Esophagus muscularis mucosa (tissue), 4 donors: ENCODE measurements at regions not wholly inside any gene's neighbourhood (a gene's known extent, or its start where the extent isn't known, plus 50 kb on each side); places are given as distances from the start of the nearest gene placed in this dataset.

ENCODE experiments used
- DNase-seq: peaks from one replicate; pipeline ENCODE4 v3.0.0-alpha.2; 2017; ENCODE audit errors: extremely low spot score
- H3K27ac ChIP-seq, 4 donors: fragments of 200-600 bp; sonication (generic); replicated peaks in 1 of 4; 1 replicate in 3 of 4; 2 replicates in 1 of 4; pipeline ENCODE4 v1.5.1; 2016 to 2019; ENCODE audit warnings: mild to moderate bottlenecking in 1 of 4
- H3K27me3 ChIP-seq, 4 donors: fragments of 200-600 bp; sonication (generic); one replicate each; pipeline versions ENCODE4 v1.5.1 to v1.6.0; 2016 to 2019
- H3K36me3 ChIP-seq, 4 donors: fragments of 200-600 bp; sonication (generic); one replicate each; pipeline ENCODE4 v1.5.1; 2016 to 2019
- H3K4me1 ChIP-seq, 4 donors: fragments of 200-600 bp; sonication (generic); one replicate each; pipeline ENCODE4 v1.5.1; 2016 to 2019
- H3K4me3 ChIP-seq, 4 donors: fragments of 200-600 bp; sonication (generic); 1 replicate in 2 of 4; 2 replicates in 2 of 4; pipeline ENCODE4 v1.5.1; 2016 to 2019; ENCODE audit warnings: mild to moderate bottlenecking in 4 of 4, moderate library complexity in 1 of 4
- H3K9me3 ChIP-seq, 4 donors: fragments of 200-600 bp; sonication (generic); 1 replicate in 3 of 4; 2 replicates in 1 of 4; pipeline ENCODE4 v1.5.1; 2016 to 2019
- EP300 ChIP-seq: sonication (generic); formaldehyde crosslinking; IDR thresholded peaks from one replicate; pipeline ENCODE4 v1.6.1; 2017; ENCODE audit warnings: antibody characterized with exemption
- POLR2A ChIP-seq: fragments of 450-650 bp; IDR thresholded peaks from one replicate; pipeline ENCODE4 v1.6.1; 2017; ENCODE audit warnings: antibody characterized with exemption, moderate library complexity, mild to moderate bottlenecking, low read depth
- POLR2AphosphoS5 ChIP-seq, 2 donors: sonication (generic); formaldehyde crosslinking; IDR thresholded peaks; one replicate each; pipeline ENCODE4 v1.6.1; 2017; ENCODE audit warnings: antibody characterized with exemption in 2 of 2
- WGBS: methylation state at CpG from one replicate; pipeline ENCODE4 v1.1.5; 2018; 5-methylcytosine and 5-hydroxymethylcytosine counted together
- intact Hi-C: fragments of 100-400 bp; cut with DNase I; formaldehyde crosslinking; loops from one replicate; pipeline ENCODE4 v1.15.1; 2023
- TF ChIP-seq, protein P1 (sequence below), 3 experiments: fragments of 200-600 bp in 2 of 3; fragments of 450-650 bp in 1 of 3; sonication (generic) in 2 of 3; IDR thresholded peaks; one replicate each; pipeline ENCODE4 v1.5.1; 2017 to 2019; ENCODE audit warnings: antibody characterized with exemption in 3 of 3, mild to moderate bottlenecking in 2 of 3, moderate library complexity in 1 of 3

DNA sequence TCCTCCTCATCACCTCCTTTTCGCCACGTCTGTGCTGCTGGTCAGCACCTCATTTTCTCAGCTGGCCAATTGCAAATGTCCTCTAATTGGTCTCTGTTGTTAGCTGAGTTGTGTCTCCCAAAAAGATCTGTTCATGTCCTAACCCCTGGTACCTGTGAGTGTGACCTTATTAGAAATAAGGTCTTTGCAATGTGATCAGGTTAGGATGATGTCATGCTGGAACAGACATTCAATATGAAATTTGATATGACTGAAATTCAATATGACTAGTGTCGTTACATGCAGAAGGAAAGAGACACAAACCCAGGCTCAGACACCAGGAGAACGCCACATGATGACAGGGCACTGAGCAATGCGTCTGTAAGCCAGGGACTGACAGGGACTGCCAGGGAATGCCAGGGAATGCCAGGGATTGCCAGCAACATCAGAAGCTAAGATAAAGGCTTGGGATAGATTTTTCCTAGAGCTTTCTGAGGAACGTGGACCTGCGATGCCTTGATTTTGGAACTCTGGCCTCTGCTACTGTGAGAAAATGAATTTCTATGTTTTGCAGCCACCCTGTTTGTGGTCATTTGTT is 77.5 kb upstream of the CXCL12 start:
- DNase-seq = peak; percentile 39
- Histone ChIP-seq H3K4me1 (peaks cover 0 to 14% (median 0%) of the 10 kb centered on the region in 4 donors), H3K27me3 (no peaks in the 10 kb centered on the region), H3K9me3 (no peaks in the 10 kb centered on the region), H3K4me3 (no peak overlapping the region), H3K27ac (no peak overlapping the region), H3K36me3 (no peaks in the 10 kb centered on the region)
- intact Hi-C loops = no loop called here
- WGBS = 76% methylated on average over 7 of the region's 7 CpGs
- TF ChIP-seq EP300 (no peak), POLR2AphosphoS5 (IDR thresholded peaks at IDR 0.05) (no peak), POLR2A (no peak)
- TF ChIP-seq, protein P1, sequence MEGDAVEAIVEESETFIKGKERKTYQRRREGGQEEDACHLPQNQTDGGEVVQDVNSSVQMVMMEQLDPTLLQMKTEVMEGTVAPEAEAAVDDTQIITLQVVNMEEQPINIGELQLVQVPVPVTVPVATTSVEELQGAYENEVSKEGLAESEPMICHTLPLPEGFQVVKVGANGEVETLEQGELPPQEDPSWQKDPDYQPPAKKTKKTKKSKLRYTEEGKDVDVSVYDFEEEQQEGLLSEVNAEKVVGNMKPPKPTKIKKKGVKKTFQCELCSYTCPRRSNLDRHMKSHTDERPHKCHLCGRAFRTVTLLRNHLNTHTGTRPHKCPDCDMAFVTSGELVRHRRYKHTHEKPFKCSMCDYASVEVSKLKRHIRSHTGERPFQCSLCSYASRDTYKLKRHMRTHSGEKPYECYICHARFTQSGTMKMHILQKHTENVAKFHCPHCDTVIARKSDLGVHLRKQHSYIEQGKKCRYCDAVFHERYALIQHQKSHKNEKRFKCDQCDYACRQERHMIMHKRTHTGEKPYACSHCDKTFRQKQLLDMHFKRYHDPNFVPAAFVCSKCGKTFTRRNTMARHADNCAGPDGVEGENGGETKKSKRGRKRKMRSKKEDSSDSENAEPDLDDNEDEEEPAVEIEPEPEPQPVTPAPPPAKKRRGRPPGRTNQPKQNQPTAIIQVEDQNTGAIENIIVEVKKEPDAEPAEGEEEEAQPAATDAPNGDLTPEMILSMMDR (IDR thresholded peaks at IDR 0.05) = no peak

DNA sequence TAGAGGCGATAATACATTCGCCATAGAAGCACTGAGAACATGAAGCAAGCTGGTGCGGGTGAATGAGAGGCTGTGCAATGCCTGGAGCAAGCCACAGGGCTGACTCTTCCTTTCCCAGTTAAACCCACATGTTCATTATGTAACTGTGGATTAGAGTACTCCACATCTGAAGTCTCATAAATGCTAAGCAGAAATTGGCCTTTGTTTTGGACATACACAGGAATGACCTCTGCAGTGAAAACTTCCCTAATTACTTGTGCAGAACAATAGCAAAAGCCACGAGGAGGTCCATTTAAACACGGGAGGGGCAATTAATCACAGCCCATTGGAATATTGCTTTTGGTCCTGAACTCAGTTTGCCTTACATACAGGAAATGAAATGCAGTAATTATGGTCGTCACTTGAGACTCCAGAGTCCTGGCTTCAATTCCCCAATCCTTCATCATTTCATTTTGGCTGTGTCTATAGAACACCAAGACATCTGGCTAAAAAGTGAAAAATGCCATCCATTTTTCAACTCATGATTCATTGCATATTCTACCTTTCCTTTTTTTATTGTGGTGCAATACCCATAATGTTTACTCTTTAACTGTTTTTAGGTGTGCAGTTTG is 78.7 kb upstream of the CXCL12 start:
- peaks cover 0 to 14% (median 0%) of the 10 kb centered on the region in 4 donors for H3K4me1 ChIP-seq
- TF ChIP-seq, protein P1 (IDR thresholded peaks at IDR 0.05) = no peak
- TF ChIP-seq POLR2AphosphoS5 (IDR thresholded peaks at IDR 0.05) (no peak), EP300 (no peak), POLR2A (no peak)
- H3K27ac ChIP-seq = no peak overlapping the region
- no peaks in the 10 kb centered on the region for H3K9me3 ChIP-seq
- H3K4me3 ChIP-seq = no peak overlapping the region
- DNase-seq = peak; percentile 66
- intact Hi-C loops = no loop called here
- 58% methylated on average over 6 of the region's 6 CpGs for WGBS
- H3K27me3 ChIP-seq = peaks cover 0 to 6% (median 0%) of the 10 kb centered on the region in 4 donors
- H3K36me3 ChIP-seq = no peaks in the 10 kb centered on the region

DNA sequence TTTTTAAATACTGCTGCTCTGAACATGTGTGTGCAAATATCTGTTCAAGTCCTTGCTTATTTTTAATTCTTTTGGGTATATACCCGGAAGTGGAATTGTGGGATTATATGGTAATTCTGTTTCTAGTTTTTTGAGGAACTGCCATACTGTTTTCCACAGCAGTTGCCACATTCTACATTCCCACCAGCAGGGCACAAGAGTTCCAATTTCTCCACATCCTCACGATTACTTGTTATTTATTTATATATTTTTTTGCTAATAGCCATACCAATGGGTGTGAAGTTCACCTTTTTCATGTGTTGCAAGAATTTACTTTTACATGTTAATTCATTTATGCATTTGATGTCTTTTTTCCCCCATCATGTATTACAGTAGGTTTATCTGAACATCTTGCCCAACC is 79.6 kb upstream of the CXCL12 start:
- Histone ChIP-seq H3K4me3 (no peak overlapping the region), H3K27me3 (peaks cover 0 to 7% (median 0%) of the 10 kb centered on the region in 4 donors), H3K4me1 (peaks cover 0 to 14% (median 0%) of the 10 kb centered on the region in 4 donors), H3K36me3 (no peaks in the 10 kb centered on the region), H3K27ac (no peak overlapping the region), H3K9me3 (no peaks in the 10 kb centered on the region)
- no peak for TF ChIP-seq POLR2AphosphoS5 (IDR thresholded peaks at IDR 0.05)
- TF ChIP-seq, protein P1 (IDR thresholded peaks at IDR 0.05) = peak in 1 of 3 experiments; percentile 3
- 40% methylated on average over 2 of the region's 2 CpGs for WGBS
- no peak for DNase-seq
- intact Hi-C loops = no loop called here

DNA sequence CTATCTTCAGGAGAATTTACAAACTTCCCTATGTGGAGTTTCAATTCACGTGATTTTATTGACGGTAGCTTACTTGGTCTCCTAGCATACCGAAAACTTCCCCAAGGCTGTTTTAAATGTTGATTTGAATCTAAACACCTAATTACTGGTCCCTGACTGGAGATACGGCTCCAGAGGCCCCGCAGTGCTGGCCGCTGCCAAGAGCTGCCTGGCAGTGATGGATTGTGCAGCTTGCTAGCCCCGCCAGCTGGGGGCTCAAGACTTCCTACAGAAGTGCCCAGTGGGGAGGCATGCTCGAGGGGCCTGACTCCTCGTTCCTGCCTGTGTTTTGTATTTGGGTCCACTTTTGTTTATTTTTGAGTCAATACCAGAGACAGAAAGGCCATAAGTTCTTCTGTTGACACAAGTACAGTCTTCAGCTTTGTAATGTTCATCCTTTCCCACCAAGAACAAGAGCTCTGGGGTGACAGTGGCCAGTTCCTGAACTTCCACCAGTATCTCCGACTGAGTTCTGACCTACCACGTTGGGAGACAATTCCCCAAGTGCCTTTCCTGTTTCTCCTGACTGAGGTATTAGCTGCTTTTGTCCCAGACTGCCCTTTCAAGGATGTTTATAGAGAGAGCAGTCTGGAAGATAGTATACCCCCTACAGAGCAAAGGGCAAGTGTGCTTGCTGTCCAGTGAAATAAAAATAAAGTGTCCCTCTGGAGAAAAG is 80.7 kb upstream of the CXCL12 start:
- no peaks in the 10 kb centered on the region for H3K9me3 ChIP-seq
- H3K36me3 ChIP-seq = no peaks in the 10 kb centered on the region
- DNase-seq = no peak
- H3K4me3 ChIP-seq = no peak overlapping the region
- H3K27me3 ChIP-seq = peaks cover 0 to 7% (median 0%) of the 10 kb centered on the region in 4 donors
- 58% methylated on average over 11 of the region's 11 CpGs for WGBS
- no peak overlapping the region for H3K27ac ChIP-seq
- TF ChIP-seq POLR2AphosphoS5 (IDR thresholded peaks at IDR 0.05) (no peak), EP300 (no peak)
- H3K4me1 ChIP-seq = peaks cover 0 to 8% (median 0%) of the 10 kb centered on the region in 4 donors
- intact Hi-C loops = no loop called here

DNA sequence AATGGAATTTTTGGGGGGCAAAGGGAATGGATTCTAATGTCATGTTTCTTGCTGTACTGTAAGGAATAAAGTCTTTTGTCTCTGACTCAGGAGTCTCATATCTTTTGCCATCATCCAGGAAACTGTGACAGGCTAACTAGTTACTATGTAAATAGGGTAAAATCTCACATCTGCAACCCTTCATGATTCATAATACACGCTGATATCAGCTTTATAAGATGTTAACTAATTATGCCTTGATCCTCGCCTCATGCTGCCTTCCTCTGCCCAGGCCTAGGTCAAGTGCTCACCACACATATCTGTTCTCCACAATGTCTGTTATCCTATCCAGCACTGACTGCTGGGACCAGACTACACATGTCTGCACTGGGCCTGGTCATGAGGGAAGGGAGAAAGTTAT is 81.3 kb upstream of the CXCL12 start:
- Histone ChIP-seq H3K27ac (no peak overlapping the region), H3K4me3 (no peak overlapping the region), H3K9me3 (no peaks in the 10 kb centered on the region), H3K27me3 (peaks cover 0 to 7% (median 0%) of the 10 kb centered on the region in 4 donors), H3K4me1 (peaks cover 0 to 8% (median 0%) of the 10 kb centered on the region in 4 donors), H3K36me3 (no peaks in the 10 kb centered on the region)
- WGBS = 91% methylated on average over 2 of the region's 2 CpGs
- TF ChIP-seq, protein P1 (IDR thresholded peaks at IDR 0.05) = no peak
- TF ChIP-seq POLR2AphosphoS5 (IDR thresholded peaks at IDR 0.05) (no peak), EP300 (no peak), POLR2A (no peak)
- no peak for DNase-seq
- intact Hi-C loops = no loop called here
